ENCODE measurements at regions not wholly inside any gene's neighbourhood (a gene's known extent, or its start where the extent isn't known, plus 50 kb on each side); places are given as distances from the start of the nearest gene placed in this dataset.

- DNase-seq (ENCODE audit: low spot score), result no peak
Observed at GRCh38 chr2:128578406-128579390, 260.0 kb upstream of the HS6ST1 start.

GRCh38 chr2:128579825-128580224, 261.2 kb upstream of the HS6ST1 start:
- no peak for DNase-seq (ENCODE audit: low spot score)

GRCh38 chr2:128580988-128581848, 262.6 kb upstream of the HS6ST1 start:
- DNase-seq (ENCODE audit: low spot score), result no peak

- no peak for DNase-seq (ENCODE audit: low spot score)
Observed at GRCh38 chr2:128581849-128582244, 263.2 kb upstream of the HS6ST1 start.

GRCh38 chr2:128584296-128584890, 265.7 kb upstream of the HS6ST1 start:
- DNase-seq (ENCODE audit: low spot score), result no peak

- DNase-seq (ENCODE audit: low spot score), result no peak
Observed at GRCh38 chr2:128585706-128586105, 267.0 kb upstream of the HS6ST1 start.

GRCh38 chr2:128589681-128590080, 271.0 kb upstream of the HS6ST1 start:
- no peak for DNase-seq (ENCODE audit: low spot score)

GRCh38 chr2:128590309-128591021, 271.8 kb upstream of the HS6ST1 start:
- no peak for DNase-seq (ENCODE audit: low spot score)

GRCh38 chr2:128591022-128591860, 272.6 kb upstream of the HS6ST1 start:
- no peak for DNase-seq (ENCODE audit: low spot score)

GRCh38 chr2:128591861-128592822, 273.5 kb upstream of the HS6ST1 start:
- no peak for DNase-seq (ENCODE audit: low spot score)

- DNase-seq (ENCODE audit: low spot score), result no peak
Observed at GRCh38 chr2:128593518-128593878, 274.8 kb upstream of the HS6ST1 start.

- no peak for DNase-seq (ENCODE audit: low spot score)
Observed at GRCh38 chr2:128593879-128594650, 275.4 kb upstream of the HS6ST1 start.

GRCh38 chr2:128594651-128594910, 275.9 kb upstream of the HS6ST1 start:
- no peak for DNase-seq (ENCODE audit: low spot score)

GRCh38 chr2:128594953-128595677, 276.4 kb upstream of the HS6ST1 start:
- peak; percentile 23 for DNase-seq (ENCODE audit: low spot score)

GRCh38 chr2:128595763-128596395, 277.2 kb upstream of the HS6ST1 start:
- no peak for DNase-seq (ENCODE audit: low spot score)

- no peak for DNase-seq (ENCODE audit: low spot score)
Observed at GRCh38 chr2:128596396-128597120, 277.9 kb upstream of the HS6ST1 start.

GRCh38 chr2:128597121-128597762, 278.6 kb upstream of the HS6ST1 start:
- no peak for DNase-seq (ENCODE audit: low spot score)

Data from HuH-7.5 (cell line).